Hippocampal formation (tissue), 2 donors: ENCODE measurements at regions not wholly inside any gene's neighbourhood (a gene's known extent, or its start where the extent isn't known, plus 50 kb on each side); places are given as distances from the start of the nearest gene placed in this dataset.

Source experiments
- DNase-seq, 2 donors: peaks; one replicate each; lab custom pipeline; 2025; lab: John Stamatoyannopoulos, UW

GRCh38 chr5:144060598-144060997 lies 109.9 kb downstream of the YIPF5 start:
- no peak for DNase-seq

GRCh38 chr5:144065786-144066185 lies 104.7 kb downstream of the YIPF5 start:
- DNase-seq: no peak

DNA sequence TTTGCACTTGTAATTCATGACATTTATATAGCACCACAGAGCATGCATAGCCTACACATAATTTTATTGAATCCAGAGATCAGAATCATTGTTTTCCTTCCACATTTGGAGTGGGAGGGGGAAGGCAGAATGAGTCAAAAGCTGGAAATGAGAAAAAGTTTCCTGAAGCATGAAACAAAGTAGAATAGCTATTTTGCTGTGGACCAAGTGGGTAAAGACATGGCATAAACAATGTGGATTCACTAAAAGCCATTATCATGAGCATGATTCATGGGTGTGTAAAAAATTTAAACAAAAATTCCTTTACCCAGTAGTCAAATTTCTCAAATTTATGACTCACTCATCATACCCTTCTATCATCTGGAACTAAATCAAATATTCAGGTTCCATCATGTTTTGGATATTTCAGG lies 97.9 kb downstream of the YIPF5 start:
- DNase-seq: no peak

DNA sequence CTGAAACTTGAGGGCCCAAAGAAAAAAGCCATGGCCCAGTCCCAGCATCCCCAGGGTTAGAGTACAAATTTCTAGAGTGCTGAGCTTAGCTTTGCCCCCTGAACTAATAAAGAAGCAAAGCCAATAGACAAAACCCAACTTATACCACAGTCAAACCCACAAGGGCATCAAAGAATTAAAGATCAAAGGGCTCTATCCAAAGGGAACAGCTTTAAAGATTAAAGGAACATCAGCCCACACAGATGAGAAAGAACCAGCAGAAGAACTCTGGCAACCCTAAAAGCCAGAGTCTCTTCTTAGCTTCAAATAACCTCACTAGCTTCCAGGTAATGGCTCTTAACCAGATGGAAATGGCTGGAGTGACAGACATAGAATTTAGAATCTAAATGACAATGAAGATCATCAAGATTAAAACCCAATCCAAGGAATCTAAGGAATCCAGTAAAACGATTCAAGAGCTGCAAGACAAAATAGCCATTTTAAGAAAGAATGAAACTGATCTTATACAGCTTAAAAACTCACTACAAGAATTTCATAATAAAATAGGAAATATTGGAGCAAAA lies 93.9 kb downstream of the YIPF5 start:
- DNase-seq: no peak

DNA sequence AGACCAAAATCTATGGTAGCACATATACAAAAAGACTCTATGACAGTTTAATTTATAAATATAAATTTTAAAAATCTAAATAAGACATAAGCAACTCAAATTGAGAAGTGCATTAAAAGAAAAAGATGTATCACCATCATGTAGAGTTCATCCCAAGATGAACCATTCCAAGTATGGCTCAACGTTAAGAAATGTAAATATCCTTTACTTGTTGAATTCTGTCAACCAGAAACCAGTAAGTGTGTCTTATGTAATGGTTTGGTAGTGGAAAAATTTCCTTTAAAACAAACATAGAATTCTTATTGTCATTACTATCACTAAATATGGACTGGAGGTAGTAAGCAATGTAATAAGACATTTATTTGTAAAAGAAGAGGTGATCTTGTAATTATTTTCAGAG lies 87.3 kb downstream of the YIPF5 start:
- no peak for DNase-seq

GRCh38 chr5:144084971-144085370 lies 85.5 kb downstream of the YIPF5 start:
- no peak for DNase-seq

GRCh38 chr5:144085381-144085780 lies 85.1 kb downstream of the YIPF5 start:
- no peak for DNase-seq

DNA sequence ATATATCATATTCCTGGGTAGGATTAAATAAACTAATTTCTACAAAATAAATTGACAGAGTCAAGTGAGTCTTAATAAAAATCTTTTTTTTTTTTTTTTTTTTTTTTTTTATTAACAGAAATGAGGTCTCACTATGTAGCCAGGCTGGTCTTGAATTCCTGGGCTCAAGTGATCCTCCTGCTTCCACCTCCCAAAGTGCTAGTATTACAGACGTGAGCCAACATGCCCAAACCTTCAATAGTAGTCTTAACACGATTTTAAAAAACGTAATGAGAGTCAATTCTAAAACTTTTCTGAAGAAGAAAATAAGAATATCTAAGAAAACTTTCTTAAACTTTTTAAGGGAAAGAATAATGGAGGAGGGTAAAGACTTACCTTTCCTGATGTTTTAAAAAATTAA lies 84.2 kb downstream of the YIPF5 start:
- no peak for DNase-seq

- no peak for DNase-seq
Measured at GRCh38 chr5:144087576-144087975, 82.9 kb downstream of the YIPF5 start.

- DNase-seq: no peak
Measured at GRCh38 chr5:144088206-144089064, 82.0 kb downstream of the YIPF5 start.

- DNase-seq: peak in 1 of 2 donors; percentile 5
Measured at GRCh38 chr5:144089401-144090021, 80.9 kb downstream of the YIPF5 start.

DNA sequence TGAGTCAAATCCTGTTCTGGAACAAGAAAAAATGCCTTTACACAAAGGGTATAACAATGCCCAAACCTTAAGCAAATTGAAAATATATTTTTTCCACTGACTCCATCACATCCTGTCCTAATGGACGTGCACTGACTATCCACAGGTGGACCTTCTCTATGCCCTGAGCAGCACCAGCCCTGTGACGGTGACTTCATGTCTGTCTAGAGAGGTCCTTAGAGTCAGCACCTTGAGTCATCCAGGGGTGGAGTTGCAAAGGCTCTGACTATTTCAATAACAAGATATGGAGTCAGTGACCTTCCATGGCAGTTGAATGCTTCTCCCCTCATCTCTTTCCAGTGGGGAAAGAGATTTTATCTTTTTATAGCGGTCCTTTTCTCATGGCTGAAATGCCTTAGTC lies 78.0 kb downstream of the YIPF5 start:
- DNase-seq: no peak

DNA sequence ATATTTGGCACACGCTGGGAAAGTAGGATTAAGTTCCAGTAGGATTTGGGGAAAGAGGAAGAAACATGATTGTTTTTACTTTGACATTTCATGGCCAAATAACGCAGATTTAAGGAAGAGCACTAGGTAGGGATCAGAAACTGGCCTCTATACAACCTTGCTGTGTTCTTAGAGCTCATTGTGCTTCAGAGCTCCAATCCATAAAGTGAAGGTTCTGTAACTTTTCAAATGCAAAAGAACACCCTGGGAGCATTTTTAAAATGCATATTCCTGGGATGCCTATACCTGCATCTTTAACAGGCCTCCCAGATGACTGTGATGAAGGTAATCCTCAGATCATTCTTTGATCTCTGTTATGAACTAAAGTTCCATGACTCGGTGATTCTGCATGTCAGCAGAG lies 77.1 kb downstream of the YIPF5 start:
- DNase-seq: no peak

DNA sequence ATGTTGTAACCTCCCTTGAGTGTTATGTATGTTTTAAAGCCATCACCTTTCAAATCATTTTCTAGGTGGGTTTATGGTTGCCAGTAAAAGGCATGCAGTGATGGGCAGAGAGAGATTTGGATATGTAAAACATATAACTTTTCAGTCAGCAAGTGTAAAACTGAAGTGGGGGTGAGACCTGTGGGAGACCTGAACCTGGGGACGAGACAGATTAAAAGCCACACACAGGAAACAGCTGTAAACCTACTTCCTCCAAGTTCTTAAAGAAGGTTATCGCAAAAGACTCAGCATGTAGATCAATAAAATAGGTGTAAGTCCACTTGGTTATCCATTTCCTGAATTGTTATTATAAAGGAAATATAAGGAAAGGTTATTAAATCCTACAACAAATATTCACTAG lies 76.6 kb downstream of the YIPF5 start:
- no peak for DNase-seq

DNA sequence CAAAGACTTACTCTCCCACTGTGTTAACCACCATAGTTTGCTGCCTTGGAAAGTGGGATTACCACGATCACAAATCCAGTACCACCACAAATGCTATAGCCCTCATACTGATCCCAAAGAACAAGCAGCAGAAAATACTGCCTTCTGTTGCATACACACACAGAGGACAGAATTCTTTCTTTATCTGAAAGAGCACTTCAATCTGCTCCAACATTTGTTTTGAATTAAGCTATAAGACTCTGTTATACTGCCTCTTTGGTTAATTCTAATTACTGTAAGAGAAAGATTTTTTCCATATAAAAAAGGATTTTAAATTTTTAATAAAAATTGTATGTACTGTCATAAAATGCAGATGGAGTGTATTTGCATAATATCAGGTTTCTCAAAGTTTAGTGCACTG lies 69.8 kb downstream of the YIPF5 start:
- DNase-seq: no peak

GRCh38 chr5:144101616-144102015 lies 68.8 kb downstream of the YIPF5 start:
- no peak for DNase-seq

DNA sequence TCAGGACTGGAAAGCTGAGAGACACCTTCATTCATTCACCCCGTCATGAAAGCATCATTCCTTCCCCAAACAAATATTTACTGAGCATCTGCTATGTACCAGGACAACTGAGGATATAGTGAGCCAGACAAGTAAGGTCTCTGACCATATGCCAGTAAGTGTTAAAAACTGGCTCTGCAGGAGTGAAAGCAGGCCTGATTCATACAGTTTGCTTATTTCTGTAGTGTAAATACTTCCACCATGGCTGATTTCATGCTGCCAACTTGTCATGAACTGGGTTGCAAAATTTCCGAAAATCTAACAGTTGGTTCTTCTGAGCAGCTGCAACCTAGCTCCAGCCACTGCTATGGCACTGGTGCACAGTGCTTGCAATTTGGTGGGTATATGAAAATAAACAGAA lies 68.1 kb downstream of the YIPF5 start:
- DNase-seq: no peak

GRCh38 chr5:144102979-144103378 lies 67.5 kb downstream of the YIPF5 start:
- DNase-seq: no peak

GRCh38 chr5:144103611-144104485 lies 66.6 kb downstream of the YIPF5 start:
- no peak for DNase-seq

DNA sequence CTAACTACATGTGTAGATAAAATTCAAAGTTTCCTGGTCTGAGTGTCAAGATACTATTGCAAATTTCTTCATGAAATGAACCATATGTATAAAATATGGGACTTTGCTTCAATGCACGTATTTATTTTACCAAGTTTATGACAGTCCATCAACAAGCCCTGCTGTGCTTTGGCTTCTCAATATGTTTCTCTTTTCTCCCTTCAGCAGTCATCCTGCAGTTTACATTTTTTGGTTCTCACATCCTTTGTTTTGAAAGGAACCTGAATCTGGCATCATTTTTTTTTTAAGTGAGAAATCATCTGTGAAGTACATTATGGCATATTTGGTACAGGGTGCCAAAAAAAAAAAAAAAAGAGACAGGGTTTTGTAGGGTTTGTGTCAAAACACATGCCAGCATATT lies 65.1 kb downstream of the YIPF5 start:
- DNase-seq: no peak

GRCh38 chr5:144108131-144108530 lies 62.3 kb downstream of the YIPF5 start:
- no peak for DNase-seq
